ENCODE measurements at regions not wholly inside any gene's neighbourhood (a gene's known extent, or its start where the extent isn't known, plus 50 kb on each side); places are given as distances from the start of the nearest gene placed in this dataset.

DNA sequence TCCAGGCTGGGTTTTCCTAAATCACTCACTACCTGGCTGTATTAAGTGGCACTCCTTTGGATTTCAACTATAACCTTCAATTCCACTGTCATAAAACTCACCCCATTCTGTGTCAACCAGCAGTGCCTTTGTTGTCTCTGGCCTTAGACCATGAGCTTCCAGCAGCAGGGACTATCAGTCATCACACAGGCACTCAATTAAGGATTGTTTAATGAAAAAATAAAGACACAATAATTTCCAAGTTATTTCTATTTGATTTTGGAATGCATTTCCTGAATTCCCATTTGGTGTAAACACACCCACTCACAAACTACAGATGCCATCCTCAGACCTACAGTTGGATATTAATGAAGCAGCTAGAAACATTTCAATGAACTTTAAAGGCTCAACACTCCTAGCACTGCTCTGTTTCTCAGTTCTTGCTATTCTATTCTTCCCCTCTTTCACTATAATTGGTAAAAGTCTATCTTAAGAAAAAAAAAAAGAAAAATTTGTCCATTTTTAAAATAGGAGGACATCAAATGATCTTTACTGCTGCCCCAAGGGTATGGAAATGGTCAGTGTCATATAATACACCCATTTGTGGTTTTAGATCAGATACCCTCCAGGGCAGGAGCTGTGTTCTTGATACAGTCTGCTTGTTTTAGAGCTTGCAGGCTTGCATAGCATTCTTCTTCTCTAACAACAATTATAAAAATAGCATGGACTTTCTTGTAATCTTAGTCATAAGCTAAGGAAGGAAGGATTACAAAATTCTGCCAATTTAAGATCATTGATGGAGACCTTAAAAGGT is 156.4 kb downstream of the PTGER3 start:
- TF ChIP-seq FOXM1 (IDR thresholded peaks at IDR 0.05; ENCODE audit: borderline replicate concordance) (no peak), HDGF (IDR thresholded peaks at IDR 0.05; ENCODE audit: borderline replicate concordance) (no peak), SP1 (IDR thresholded peaks at IDR 0.05) (no peak)

Measured in HEK293T (cell line).